GM12864 (cell line): ENCODE measurements at regions not wholly inside any gene's neighbourhood (a gene's known extent, or its start where the extent isn't known, plus 50 kb on each side); places are given as distances from the start of the nearest gene placed in this dataset.

Experiments used
- DNase-seq: peaks from one replicate; pipeline ENCODE4 v3.0.0-alpha.2; 2011; ENCODE audit warnings: low read depth
- H3K4me3 ChIP-seq: 2 replicates; pipeline ENCODE4 v1.5.1; 2011; ENCODE audit warnings: mild to moderate bottlenecking, low read depth, low read length, control low read depth
- TF ChIP-seq, protein P1 (sequence below): IDR thresholded peaks from 2 replicates; pipeline ENCODE4 v1.5.1; 2011; ENCODE audit warnings: low read depth, mild to moderate bottlenecking, moderate library complexity, low read length, control low read depth, inconsistent platforms; ENCODE audit errors: missing control alignments

DNA sequence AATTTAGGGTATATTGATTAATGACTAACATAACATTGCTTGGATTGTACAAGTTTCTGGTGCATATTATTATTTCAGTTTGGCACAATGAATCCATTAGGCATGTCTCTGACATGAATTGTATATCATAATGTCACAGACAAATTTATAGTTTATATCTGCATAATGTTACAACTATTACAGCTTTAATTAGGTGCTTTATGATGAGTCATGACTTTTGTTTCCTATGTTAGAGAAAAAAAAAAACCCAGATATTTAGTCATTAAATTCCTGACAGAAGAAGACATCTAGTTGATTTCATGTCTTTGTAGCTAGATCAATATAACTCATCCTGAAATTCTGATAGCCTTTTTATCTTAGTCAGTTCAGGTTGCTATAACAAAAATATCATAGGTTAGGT is 385.7 kb upstream of the EPHA5 start:
- H3K4me3 ChIP-seq: no peak overlapping the region
- no peak for DNase-seq
- TF ChIP-seq, protein P1, sequence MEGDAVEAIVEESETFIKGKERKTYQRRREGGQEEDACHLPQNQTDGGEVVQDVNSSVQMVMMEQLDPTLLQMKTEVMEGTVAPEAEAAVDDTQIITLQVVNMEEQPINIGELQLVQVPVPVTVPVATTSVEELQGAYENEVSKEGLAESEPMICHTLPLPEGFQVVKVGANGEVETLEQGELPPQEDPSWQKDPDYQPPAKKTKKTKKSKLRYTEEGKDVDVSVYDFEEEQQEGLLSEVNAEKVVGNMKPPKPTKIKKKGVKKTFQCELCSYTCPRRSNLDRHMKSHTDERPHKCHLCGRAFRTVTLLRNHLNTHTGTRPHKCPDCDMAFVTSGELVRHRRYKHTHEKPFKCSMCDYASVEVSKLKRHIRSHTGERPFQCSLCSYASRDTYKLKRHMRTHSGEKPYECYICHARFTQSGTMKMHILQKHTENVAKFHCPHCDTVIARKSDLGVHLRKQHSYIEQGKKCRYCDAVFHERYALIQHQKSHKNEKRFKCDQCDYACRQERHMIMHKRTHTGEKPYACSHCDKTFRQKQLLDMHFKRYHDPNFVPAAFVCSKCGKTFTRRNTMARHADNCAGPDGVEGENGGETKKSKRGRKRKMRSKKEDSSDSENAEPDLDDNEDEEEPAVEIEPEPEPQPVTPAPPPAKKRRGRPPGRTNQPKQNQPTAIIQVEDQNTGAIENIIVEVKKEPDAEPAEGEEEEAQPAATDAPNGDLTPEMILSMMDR: no peak

GRCh38 chr4:66052426-66052825 is 382.1 kb upstream of the EPHA5 start:
- H3K4me3 ChIP-seq: no peak overlapping the region
- TF ChIP-seq, protein P1: no peak
- DNase-seq: no peak

- TF ChIP-seq, protein P1: no peak
- no peak for DNase-seq
- H3K4me3 ChIP-seq: no peak overlapping the region
Measured at GRCh38 chr4:66048861-66049260, 378.6 kb upstream of the EPHA5 start.

GRCh38 chr4:66045913-66046312 is 375.6 kb upstream of the EPHA5 start:
- H3K4me3 ChIP-seq: no peak overlapping the region
- TF ChIP-seq, protein P1: no peak
- DNase-seq: no peak

- no peak overlapping the region for H3K4me3 ChIP-seq
- no peak for DNase-seq
Measured at GRCh38 chr4:66035701-66036100, 365.4 kb upstream of the EPHA5 start.

DNA sequence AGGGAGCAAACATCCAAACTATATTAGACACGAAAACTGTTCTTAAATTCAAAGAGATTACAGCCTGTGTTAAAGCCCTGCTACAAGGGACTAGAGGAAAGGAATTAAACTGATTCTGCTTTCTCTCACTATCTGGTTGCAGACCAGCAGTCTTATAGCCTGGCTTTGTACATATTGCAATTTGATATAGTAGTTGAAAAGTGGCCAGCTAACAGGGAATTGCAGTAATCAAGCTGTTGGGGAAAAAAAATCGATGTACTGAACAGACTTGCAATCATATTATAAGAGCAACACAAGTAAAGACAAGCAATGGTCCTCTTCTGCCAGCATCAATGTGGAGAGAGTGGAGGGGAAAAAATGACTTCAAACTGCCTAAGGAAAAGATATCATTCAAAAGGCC is 364.4 kb upstream of the EPHA5 start:
- no peak overlapping the region for H3K4me3 ChIP-seq
- no peak for DNase-seq
- TF ChIP-seq, protein P1: no peak

More at GRCh38 chr4:66035701-66036100, 365.4 kb upstream of the EPHA5 start:
- TF ChIP-seq, protein P1: no peak

- TF ChIP-seq, protein P1: no peak
- DNase-seq: no peak
Measured at GRCh38 chr4:66034262-66034661, 364.0 kb upstream of the EPHA5 start.

More at GRCh38 chr4:66034262-66034661, 364.0 kb upstream of the EPHA5 start:
- no peak overlapping the region for H3K4me3 ChIP-seq
